ENCODE measurements at regions not wholly inside any gene's neighbourhood (a gene's known extent, or its start where the extent isn't known, plus 50 kb on each side); places are given as distances from the start of the nearest gene placed in this dataset.
A peak's percentile ranks its signal among the peaks of the same experiment; 100 is the strongest.
"Not testable (repeated sequence)": the region's sequence is repeated elsewhere in the genome, so short reads cannot be mapped to it uniquely, and the experiment has no call there.

DNA sequence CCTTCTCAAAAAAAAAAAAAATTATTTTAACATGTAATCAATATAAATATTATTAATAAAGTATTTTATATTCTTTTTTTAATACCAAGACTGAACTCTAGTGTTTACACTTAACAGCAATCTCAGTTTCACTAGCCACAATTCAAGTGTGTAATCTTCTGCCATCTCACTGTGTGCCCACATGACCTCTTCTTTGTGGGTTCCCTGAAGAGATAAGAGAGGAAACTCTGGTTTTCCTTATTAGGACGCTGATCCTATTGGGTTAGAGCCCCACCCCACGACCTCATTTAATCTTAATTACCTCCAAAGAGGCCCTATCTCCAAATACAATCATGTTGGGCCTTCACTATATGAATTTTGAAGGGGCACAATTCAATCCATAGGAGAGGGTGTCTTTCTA, 177.6 kb downstream of the STK31 start:
- Mint-ChIP-seq H3K27ac (no peak overlapping the region), H3K4me1 (ENCODE audit: low read depth in 2 of 2) (no peaks in the 10 kb centered on the region), H3K9me3 (peaks cover 0 to 7% of the 10 kb centered on the region in 2 donors), H3K36me3 (ENCODE audit: insufficient read depth) (no peaks in the 10 kb centered on the region), H3K4me3 (no peak overlapping the region), H3K27me3 (no peaks in the 10 kb centered on the region)
- no peak for ATAC-seq (replicated peaks)
- DNase-seq = no peak

DNA sequence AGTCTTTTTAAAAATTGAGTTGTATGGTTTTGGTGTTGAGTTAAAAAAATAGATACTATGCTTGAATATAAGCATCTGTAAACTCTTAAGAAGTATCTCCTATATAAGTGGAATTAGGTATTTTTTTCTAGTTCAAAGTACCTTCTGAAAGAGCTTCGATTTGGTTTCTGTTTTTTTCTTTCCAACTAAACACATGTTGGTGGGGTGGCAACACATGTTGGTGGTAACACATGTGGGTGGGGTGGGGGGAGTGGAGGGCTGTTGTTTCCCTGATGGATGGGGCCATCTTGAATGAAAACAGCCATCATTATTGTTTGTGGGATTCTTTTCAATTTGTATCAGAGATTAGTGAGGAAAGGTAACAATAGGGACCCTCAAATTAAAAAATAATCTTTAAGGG, 178.9 kb downstream of the STK31 start:
- DNase-seq (no peak), ATAC-seq (replicated peaks) (no peak)
- Mint-ChIP-seq H3K27me3 (no peaks in the 10 kb centered on the region), H3K4me1 (ENCODE audit: low read depth in 2 of 2) (peaks cover 2 to 5% of the 10 kb centered on the region in 2 donors), H3K4me3 (no peak overlapping the region), H3K27ac (no peak overlapping the region), H3K36me3 (ENCODE audit: insufficient read depth) (no peaks in the 10 kb centered on the region), H3K9me3 (peaks cover 0 to 7% of the 10 kb centered on the region in 2 donors)

DNA sequence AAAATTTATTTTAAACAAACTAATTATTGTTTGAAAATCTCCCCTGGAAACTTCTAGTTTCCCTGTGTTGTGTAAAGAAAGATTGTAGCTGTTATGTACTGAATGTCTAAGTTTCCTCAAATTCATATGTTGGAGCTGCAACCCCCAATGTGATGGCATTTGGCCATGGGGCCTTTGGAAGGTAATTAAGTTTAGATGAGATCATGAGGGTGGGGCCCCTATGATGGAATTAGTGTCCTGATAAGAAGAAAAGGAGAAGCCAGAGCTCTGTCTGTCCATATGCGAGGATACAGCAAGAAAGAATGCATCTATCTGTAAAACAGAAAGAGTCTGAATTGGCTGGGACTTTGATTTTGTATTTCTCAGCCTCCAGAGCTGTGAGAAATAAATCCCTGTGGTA, 179.5 kb downstream of the STK31 start:
- H3K9me3 Mint-ChIP-seq = peaks cover 0 to 7% of the 10 kb centered on the region in 2 donors
- H3K36me3 Mint-ChIP-seq (ENCODE audit: insufficient read depth) = no peaks in the 10 kb centered on the region
- H3K4me1 Mint-ChIP-seq (ENCODE audit: low read depth in 2 of 2) = peaks cover 6 to 8% of the 10 kb centered on the region in 2 donors
- DNase-seq = no peak
- no peak overlapping the region for H3K4me3 Mint-ChIP-seq
- no peak for ATAC-seq (replicated peaks)
- H3K27me3 Mint-ChIP-seq = no peaks in the 10 kb centered on the region
- H3K27ac Mint-ChIP-seq = no peak overlapping the region

GRCh38 chr7:23892019-23892418, 182.0 kb downstream of the STK31 start:
- Mint-ChIP-seq H3K9me3 (peaks cover 0 to 7% of the 10 kb centered on the region in 2 donors), H3K4me3 (no peak overlapping the region), H3K4me1 (ENCODE audit: low read depth in 2 of 2) (peaks cover 13 to 22% of the 10 kb centered on the region in 2 donors), H3K27ac (no peak overlapping the region), H3K27me3 (no peaks in the 10 kb centered on the region), H3K36me3 (ENCODE audit: insufficient read depth) (no peaks in the 10 kb centered on the region)
- ATAC-seq (replicated peaks) (no peak), DNase-seq (no peak)

GRCh38 chr7:23893176-23893941, 183.3 kb downstream of the STK31 start:
- H3K9me3 Mint-ChIP-seq = peaks cover 0 to 7% of the 10 kb centered on the region in 2 donors
- H3K4me1 Mint-ChIP-seq (ENCODE audit: low read depth in 2 of 2) = peaks cover 13 to 22% of the 10 kb centered on the region in 2 donors
- no peaks in the 10 kb centered on the region for H3K36me3 Mint-ChIP-seq (ENCODE audit: insufficient read depth)
- H3K4me3 Mint-ChIP-seq = peak overlapping the region in 1 of 2 donors; percentile 81
- no peak overlapping the region for H3K27ac Mint-ChIP-seq
- H3K27me3 Mint-ChIP-seq = no peaks in the 10 kb centered on the region
- ATAC-seq (replicated peaks) (no peak), DNase-seq (no peak)

DNA sequence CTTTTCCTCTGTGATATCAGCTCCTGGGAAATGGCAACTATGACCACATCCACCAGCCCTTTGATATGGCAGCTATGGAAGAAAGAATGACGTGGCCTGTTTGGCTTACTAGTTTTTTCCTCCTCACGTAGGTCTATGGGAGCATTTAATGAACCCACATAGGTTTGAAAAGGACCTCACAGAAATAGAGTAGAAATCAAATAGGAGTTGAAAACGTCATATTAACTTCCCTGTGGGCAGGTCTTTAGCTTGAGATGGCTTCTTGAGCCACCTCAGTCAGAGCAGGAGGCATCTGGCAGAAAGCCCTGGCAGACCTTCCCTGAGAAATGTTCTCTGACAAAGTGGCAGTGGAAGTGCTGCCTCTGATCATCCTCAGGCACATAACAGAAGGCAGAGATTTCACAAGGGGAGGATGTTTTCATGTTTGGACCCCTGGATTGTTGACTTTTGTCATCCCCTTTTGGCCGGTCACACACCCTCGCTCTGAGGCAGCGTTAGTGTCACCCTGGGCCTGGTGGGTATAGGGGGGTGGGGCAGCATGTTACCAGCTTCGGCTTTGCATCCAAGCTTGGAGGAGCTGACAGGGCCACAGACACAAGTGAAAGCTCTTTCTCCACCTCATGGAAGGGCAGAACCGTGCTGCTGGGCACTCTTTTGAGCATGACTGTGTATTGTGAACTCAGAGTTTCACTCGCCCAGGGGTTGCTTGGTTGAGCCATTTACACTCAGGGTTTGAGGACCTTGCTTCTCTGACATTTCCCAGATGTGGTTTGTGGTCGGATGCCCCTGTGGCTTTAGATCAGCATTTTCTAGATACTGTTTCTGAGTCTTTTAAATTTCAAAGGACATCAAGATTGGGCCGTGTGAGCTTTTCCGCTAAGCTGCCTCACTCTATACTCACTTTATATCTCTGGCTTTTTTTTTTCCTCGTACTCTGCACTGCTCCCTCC, 184.2 kb downstream of the STK31 start:
- peak overlapping the region; percentile 21 to 88 for H3K27ac Mint-ChIP-seq
- DNase-seq (peak in 1 of 3 experiments; percentile 9), ATAC-seq (replicated peaks) (peak; percentile 70)
- H3K36me3 Mint-ChIP-seq (ENCODE audit: insufficient read depth) = no peaks in the 10 kb centered on the region
- no peaks in the 10 kb centered on the region for H3K27me3 Mint-ChIP-seq
- H3K4me1 Mint-ChIP-seq (ENCODE audit: low read depth in 2 of 2) = peaks cover 13 to 22% of the 10 kb centered on the region in 2 donors
- H3K4me3 Mint-ChIP-seq = peak overlapping the region; percentile 37 to 81
- peaks cover 0 to 7% of the 10 kb centered on the region in 2 donors for H3K9me3 Mint-ChIP-seq

GRCh38 chr7:23894892-23895569, 185.0 kb downstream of the STK31 start:
- ATAC-seq (replicated peaks) = peak; percentile 53
- H3K36me3 Mint-ChIP-seq (ENCODE audit: insufficient read depth) = no peaks in the 10 kb centered on the region
- peak overlapping the region; percentile 37 to 81 for H3K4me3 Mint-ChIP-seq
- H3K4me1 Mint-ChIP-seq (ENCODE audit: low read depth in 2 of 2) = peaks cover 13 to 22% of the 10 kb centered on the region in 2 donors
- H3K27me3 Mint-ChIP-seq = no peaks in the 10 kb centered on the region
- H3K27ac Mint-ChIP-seq = peak overlapping the region; percentile 21 to 88
- H3K9me3 Mint-ChIP-seq = peaks cover 0 to 3% of the 10 kb centered on the region in 2 donors
- DNase-seq = no peak

DNA sequence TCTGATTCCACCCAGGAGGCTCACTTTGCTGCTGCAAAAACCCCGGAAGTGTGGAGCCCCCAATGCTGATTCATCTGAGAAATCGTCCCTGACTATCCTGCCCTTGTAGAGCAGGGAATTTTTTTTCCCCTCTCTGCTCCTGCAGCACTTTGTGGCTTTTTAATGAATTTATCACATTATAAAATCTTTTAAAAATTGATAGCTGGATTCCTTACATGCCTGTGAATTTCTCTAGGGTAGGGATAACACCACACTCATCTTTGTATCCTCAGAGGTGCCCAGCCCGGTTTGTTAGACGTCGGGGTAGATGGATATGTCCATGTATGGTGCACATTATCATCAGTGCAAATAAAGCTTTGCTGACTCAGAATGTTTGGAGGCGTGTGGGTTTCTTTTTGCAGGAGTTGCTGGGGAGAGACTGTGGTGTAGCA, 185.7 kb downstream of the STK31 start:
- ATAC-seq (replicated peaks) = no peak
- no peaks in the 10 kb centered on the region for H3K9me3 Mint-ChIP-seq

DNA sequence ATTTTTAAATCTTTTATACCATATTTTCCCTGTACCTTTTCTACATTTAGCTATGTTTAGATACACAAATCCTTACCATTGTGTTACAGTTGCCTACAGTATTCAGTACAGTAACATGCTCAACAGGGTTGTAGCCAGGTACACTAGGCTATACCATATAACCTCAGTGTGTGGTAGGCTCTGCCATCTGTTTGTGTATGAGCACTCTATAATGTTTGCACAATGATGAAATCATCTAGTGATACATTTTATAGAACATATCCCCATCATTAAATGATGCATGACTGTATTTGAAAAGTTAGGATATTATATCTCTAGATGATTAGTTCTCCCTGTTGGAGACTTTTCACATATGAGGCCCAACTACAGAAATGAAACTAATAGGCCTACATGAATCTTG, 188.6 kb downstream of the STK31 start:
- no peak for DNase-seq
- Mint-ChIP-seq H3K4me3 (no peak overlapping the region), H3K27ac (no peak overlapping the region), H3K9me3 (no peaks in the 10 kb centered on the region), H3K27me3 (peaks cover 7 to 9% of the 10 kb centered on the region in 2 donors), H3K4me1 (ENCODE audit: low read depth in 2 of 2) (peaks cover 9 to 22% of the 10 kb centered on the region in 2 donors), H3K36me3 (ENCODE audit: insufficient read depth) (no peaks in the 10 kb centered on the region)
- no peak for ATAC-seq (replicated peaks)

More for the DNA sequence above, 185.7 kb downstream of the STK31 start:
- Mint-ChIP-seq H3K4me1 (ENCODE audit: low read depth in 2 of 2) (peaks cover 13 to 22% of the 10 kb centered on the region in 2 donors), H3K36me3 (ENCODE audit: insufficient read depth) (no peaks in the 10 kb centered on the region), H3K4me3 (peak overlapping the region in 1 of 2 donors; percentile 81), H3K27ac (peak overlapping the region; percentile 21 to 88), H3K27me3 (no peaks in the 10 kb centered on the region)
- DNase-seq = no peak

GRCh38 chr7:23904901-23905300, 194.9 kb downstream of the STK31 start:
- not testable (repeated sequence) for H3K36me3 Mint-ChIP-seq (ENCODE audit: insufficient read depth); DNase-seq; H3K4me1 Mint-ChIP-seq (ENCODE audit: low read depth in 2 of 2); H3K4me3 Mint-ChIP-seq; H3K27ac Mint-ChIP-seq; H3K9me3 Mint-ChIP-seq; ATAC-seq (replicated peaks)
- H3K27me3 Mint-ChIP-seq = peaks cover 13 to 15% of the 10 kb centered on the region in 2 donors

- Mint-ChIP-seq H3K9me3 (no peaks in the 10 kb centered on the region), H3K4me1 (ENCODE audit: low read depth in 2 of 2) (no peaks in the 10 kb centered on the region), H3K27ac (no peak overlapping the region), H3K27me3 (peaks cover 13 to 15% of the 10 kb centered on the region in 2 donors), H3K4me3 (no peak overlapping the region), H3K36me3 (ENCODE audit: insufficient read depth) (peaks cover 6% of the 10 kb centered on the region)
- ATAC-seq (replicated peaks) (no peak), DNase-seq (no peak)
Observed at GRCh38 chr7:23907012-23907411, 197.0 kb downstream of the STK31 start.

DNA sequence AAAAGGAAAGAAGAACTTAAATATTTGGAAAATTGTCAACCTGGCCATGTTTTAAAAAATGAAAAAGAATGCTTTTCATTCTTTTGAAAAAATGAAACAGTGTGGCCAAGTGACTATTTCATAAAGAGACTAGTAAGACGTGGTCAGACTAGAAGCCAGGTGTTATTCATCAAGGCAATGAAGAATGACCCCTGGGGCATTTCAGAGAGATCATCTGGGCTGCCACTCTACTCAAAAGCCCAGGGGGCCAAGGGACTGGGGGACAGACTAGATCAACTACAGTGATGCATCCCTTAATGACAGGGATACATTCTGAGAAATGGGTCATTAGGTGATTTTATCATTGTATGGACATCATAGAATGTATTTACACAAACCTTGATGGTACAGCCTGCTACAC, 199.4 kb downstream of the STK31 start:
- H3K36me3 Mint-ChIP-seq (ENCODE audit: insufficient read depth) = peaks cover 6% of the 10 kb centered on the region
- H3K9me3 Mint-ChIP-seq = no peaks in the 10 kb centered on the region
- no peak overlapping the region for H3K27ac Mint-ChIP-seq
- ATAC-seq (replicated peaks) = no peak
- H3K27me3 Mint-ChIP-seq = no peaks in the 10 kb centered on the region
- H3K4me3 Mint-ChIP-seq = no peak overlapping the region
- DNase-seq = no peak
- no peaks in the 10 kb centered on the region for H3K4me1 Mint-ChIP-seq (ENCODE audit: low read depth in 2 of 2)

GRCh38 chr7:23912065-23912464, 202.0 kb downstream of the STK31 start:
- no peak for ATAC-seq (replicated peaks)
- H3K9me3 Mint-ChIP-seq = no peaks in the 10 kb centered on the region

More at GRCh38 chr7:23912065-23912464, 202.0 kb downstream of the STK31 start:
- Mint-ChIP-seq H3K27me3 (peaks cover 17 to 25% of the 10 kb centered on the region in 2 donors), H3K4me1 (ENCODE audit: low read depth in 2 of 2) (no peaks in the 10 kb centered on the region), H3K36me3 (ENCODE audit: insufficient read depth) (peaks cover 6% of the 10 kb centered on the region), H3K4me3 (no peak overlapping the region), H3K27ac (no peak overlapping the region)
- no peak for DNase-seq
